RWPE2 (cell line): ENCODE measurements at regions not wholly inside any gene's neighbourhood (a gene's known extent, or its start where the extent isn't known, plus 50 kb on each side); places are given as distances from the start of the nearest gene placed in this dataset.
"Not testable (repeated sequence)": the region's sequence is repeated elsewhere in the genome, so short reads cannot be mapped to it uniquely, and the experiment has no call there.

Experiments used
- ATAC-seq: fragments of 200-7000 bp; cut with Tn5 transposase; 3 replicates; pipeline ENCODE4 v1.9.1; 2021; ENCODE audit warnings: low read depth
- DNase-seq: peaks from one replicate; pipeline ENCODE4 v3.0.0-alpha.2; 2020; ENCODE audit warnings: low spot score
- H3K27ac ChIP-seq: fragments of 450-650 bp; 2 replicates; pipeline ENCODE4 v1.5.1; 2017; ENCODE audit warnings: mild to moderate bottlenecking; ENCODE audit not compliant: poor library complexity, severe bottlenecking
- H3K27me3 ChIP-seq: fragments of 250-450 bp; sonication (Bioruptor Pico); 2 replicates; pipeline ENCODE4 v1.5.1; 2021; ENCODE audit warnings: mild to moderate bottlenecking, moderate library complexity; ENCODE audit not compliant: insufficient read depth, poor library complexity, severe bottlenecking
- H3K36me3 ChIP-seq: fragments of 250-450 bp; sonication (Bioruptor Pico); 2 replicates; pipeline ENCODE4 v1.5.1; 2020; ENCODE audit warnings: low read depth, mild to moderate bottlenecking, moderate library complexity
- H3K4me1 ChIP-seq: fragments of 250-450 bp; sonication (Bioruptor Pico); 2 replicates; pipeline ENCODE4 v1.5.1; 2021; ENCODE audit warnings: mild to moderate bottlenecking, moderate library complexity; ENCODE audit not compliant: insufficient read depth, poor library complexity, severe bottlenecking
- H3K4me3 ChIP-seq: fragments of 250-450 bp; sonication (Bioruptor Pico); 2 replicates; pipeline ENCODE4 v1.5.1; 2021; ENCODE audit warnings: mild to moderate bottlenecking, moderate library complexity; ENCODE audit not compliant: severe bottlenecking
- H3K9me3 ChIP-seq: fragments of 250-450 bp; sonication (Bioruptor Pico); 2 replicates; pipeline ENCODE4 v1.5.1; 2021; ENCODE audit warnings: mild to moderate bottlenecking, moderate library complexity; ENCODE audit not compliant: severe bottlenecking
- TF ChIP-seq, protein P1 (sequence below): fragments of 450-650 bp; IDR thresholded peaks from one replicate; pipeline ENCODE4 v1.5.1; 2017; ENCODE audit warnings: mild to moderate bottlenecking, moderate library complexity; ENCODE audit not compliant: poor library complexity, severe bottlenecking

GRCh38 chr2:134002921-134003320 is 251.0 kb upstream of the MGAT5 start:
- TF ChIP-seq, protein P1, sequence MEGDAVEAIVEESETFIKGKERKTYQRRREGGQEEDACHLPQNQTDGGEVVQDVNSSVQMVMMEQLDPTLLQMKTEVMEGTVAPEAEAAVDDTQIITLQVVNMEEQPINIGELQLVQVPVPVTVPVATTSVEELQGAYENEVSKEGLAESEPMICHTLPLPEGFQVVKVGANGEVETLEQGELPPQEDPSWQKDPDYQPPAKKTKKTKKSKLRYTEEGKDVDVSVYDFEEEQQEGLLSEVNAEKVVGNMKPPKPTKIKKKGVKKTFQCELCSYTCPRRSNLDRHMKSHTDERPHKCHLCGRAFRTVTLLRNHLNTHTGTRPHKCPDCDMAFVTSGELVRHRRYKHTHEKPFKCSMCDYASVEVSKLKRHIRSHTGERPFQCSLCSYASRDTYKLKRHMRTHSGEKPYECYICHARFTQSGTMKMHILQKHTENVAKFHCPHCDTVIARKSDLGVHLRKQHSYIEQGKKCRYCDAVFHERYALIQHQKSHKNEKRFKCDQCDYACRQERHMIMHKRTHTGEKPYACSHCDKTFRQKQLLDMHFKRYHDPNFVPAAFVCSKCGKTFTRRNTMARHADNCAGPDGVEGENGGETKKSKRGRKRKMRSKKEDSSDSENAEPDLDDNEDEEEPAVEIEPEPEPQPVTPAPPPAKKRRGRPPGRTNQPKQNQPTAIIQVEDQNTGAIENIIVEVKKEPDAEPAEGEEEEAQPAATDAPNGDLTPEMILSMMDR: no peak
- no peak for ATAC-seq
- no peak for DNase-seq

GRCh38 chr2:134004467-134004866 is 249.4 kb upstream of the MGAT5 start:
- no peak for ATAC-seq
- no peaks in the 10 kb centered on the region for H3K4me1 ChIP-seq
- TF ChIP-seq, protein P1: no peak

More at GRCh38 chr2:134002921-134003320, 251.0 kb upstream of the MGAT5 start:
- Histone ChIP-seq H3K27ac (no peak overlapping the region), H3K9me3 (no peaks in the 10 kb centered on the region), H3K4me3 (no peak overlapping the region), H3K4me1 (no peaks in the 10 kb centered on the region), H3K27me3 (no peaks in the 10 kb centered on the region), H3K36me3 (no peaks in the 10 kb centered on the region)

GRCh38 chr2:134008837-134009236 is 245.0 kb upstream of the MGAT5 start:
- Histone ChIP-seq H3K36me3 (no peaks in the 10 kb centered on the region), H3K27ac (no peak overlapping the region), H3K4me1 (no peaks in the 10 kb centered on the region), H3K27me3 (no peaks in the 10 kb centered on the region), H3K4me3 (no peak overlapping the region), H3K9me3 (no peaks in the 10 kb centered on the region)
- TF ChIP-seq, protein P1: no peak
- no peak for ATAC-seq
- no peak for DNase-seq

More at GRCh38 chr2:134004467-134004866, 249.4 kb upstream of the MGAT5 start:
- Histone ChIP-seq H3K9me3 (no peaks in the 10 kb centered on the region), H3K27me3 (no peaks in the 10 kb centered on the region), H3K27ac (no peak overlapping the region), H3K4me3 (no peak overlapping the region), H3K36me3 (no peaks in the 10 kb centered on the region)
- DNase-seq: no peak

DNA sequence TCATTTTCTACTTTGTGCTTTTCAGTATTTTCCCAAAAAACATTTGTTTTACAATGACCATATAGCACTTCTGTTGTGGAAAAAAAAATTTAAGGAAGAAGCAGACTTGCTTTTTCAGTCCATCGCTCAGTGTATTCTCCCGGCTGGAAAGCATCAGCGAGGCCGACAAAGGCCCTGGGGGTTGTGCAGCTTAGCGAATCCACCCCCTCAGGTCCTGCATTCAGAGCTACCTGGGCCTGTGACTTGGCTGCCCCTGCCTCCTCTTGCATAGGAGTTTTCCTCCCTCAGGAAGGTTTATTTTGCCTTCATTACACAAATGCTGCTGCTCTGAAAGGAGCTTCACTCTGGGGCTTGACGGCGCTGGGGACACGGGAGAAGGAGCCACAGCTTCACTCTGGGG is 244.4 kb upstream of the MGAT5 start:
- Histone ChIP-seq H3K27ac (no peak overlapping the region), H3K27me3 (no peaks in the 10 kb centered on the region), H3K36me3 (no peaks in the 10 kb centered on the region), H3K9me3 (no peaks in the 10 kb centered on the region), H3K4me1 (no peaks in the 10 kb centered on the region), H3K4me3 (no peak overlapping the region)
- TF ChIP-seq, protein P1: no peak
- DNase-seq (no peak), ATAC-seq (no peak)

- H3K4me3 ChIP-seq, H3K4me1 ChIP-seq, DNase-seq, H3K36me3 ChIP-seq, H3K27ac ChIP-seq, H3K27me3 ChIP-seq, H3K9me3 ChIP-seq, ATAC-seq: not testable (repeated sequence)
These were observed 244.0 kb upstream of the MGAT5 start for GRCh38 chr2:134009906-134010305.
